Fibroblast of the conjunctiva (primary cell): ENCODE measurements at regions not wholly inside any gene's neighbourhood (a gene's known extent, or its start where the extent isn't known, plus 50 kb on each side); places are given as distances from the start of the nearest gene placed in this dataset.

ENCODE experiments used
- DNase-seq: peaks from one replicate; pipeline ENCODE4 v3.0.0-alpha.2; 2010; ENCODE audit warnings: low read depth

- no peak for DNase-seq
These were observed 160.9 kb upstream of the SLC30A5 start for GRCh38 chr5:68932830-68933434.

GRCh38 chr5:68942169-68942568 is 151.6 kb upstream of the SLC30A5 start:
- DNase-seq, result no peak

GRCh38 chr5:68946728-68947127 is 147.1 kb upstream of the SLC30A5 start:
- no peak for DNase-seq

DNA sequence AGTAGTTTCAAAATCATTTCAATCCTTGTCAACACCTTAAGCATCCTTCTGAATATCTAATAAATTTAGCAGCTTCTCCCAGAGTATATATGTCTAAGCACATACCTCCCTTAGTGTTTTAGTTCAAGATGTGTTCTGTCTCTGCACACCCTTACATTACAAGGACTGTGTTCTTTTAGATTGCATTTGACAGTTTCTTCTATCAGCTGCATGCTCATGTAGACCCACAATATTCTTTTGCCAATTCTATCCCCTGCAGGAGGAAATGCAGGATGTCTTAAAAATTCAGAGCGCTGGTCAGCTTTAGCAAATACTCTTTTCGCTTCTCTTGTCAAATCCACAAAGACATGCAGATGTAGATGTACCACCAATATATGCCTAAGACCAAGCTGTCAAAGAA is 145.8 kb upstream of the SLC30A5 start:
- no peak for DNase-seq

DNA sequence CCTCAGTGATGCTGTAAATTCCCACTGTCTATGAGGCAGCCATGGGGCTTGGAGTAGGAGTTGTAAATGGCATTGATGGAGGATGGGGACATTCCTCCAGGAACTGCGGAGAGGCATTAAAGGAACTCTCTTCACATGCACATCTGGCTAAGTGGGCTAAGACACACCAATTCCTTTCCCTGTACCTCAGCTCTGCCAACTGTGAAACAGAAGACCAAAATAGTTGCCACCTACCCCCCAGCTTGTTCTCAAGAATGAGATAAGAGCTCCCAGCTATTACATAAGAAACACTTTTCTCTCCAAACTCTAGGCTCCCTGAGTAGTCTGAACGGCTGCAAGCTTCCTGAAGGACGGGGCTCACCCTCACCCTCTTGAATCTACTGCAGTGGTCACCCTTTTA is 144.6 kb upstream of the SLC30A5 start:
- no peak for DNase-seq

DNA sequence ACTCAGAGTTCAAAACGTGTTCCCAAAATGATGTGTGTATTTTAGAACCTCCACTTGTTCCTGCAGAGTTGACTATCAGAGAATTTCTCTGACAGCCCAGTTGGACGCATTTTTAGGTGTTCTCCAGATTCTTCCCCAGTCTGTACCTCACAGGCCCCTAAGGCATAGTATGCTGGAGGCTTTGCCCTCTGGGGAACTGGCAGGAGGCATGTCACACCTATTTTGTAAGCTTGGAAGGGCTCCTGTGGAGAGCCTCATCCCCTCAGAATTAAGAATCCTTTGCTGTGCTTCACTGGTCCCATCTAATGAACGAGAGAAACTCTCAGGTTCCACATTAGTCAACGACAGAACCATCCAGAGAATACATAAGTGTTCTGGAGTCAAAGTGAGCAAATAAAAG is 144.1 kb upstream of the SLC30A5 start:
- DNase-seq, result no peak

DNA sequence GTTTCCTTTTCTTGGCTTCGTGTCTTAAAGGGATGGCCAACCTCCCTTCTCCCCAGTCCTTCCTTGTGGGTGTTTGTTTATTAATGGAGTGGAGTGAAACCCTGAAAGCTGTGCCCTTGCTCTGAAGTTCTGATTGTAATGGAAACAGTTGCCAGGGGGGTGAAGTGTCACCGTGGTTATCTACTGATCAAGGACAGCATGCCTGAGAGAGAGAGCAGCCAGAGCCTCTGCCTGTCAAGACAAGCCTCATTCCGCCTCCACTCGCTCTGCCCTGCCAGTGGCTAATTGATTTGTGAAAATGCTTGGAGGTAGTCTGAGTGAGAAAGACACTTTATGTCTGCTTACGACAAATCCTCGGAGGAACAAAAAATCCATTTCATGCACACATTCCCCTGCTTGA is 143.7 kb upstream of the SLC30A5 start:
- DNase-seq, result no peak

DNA sequence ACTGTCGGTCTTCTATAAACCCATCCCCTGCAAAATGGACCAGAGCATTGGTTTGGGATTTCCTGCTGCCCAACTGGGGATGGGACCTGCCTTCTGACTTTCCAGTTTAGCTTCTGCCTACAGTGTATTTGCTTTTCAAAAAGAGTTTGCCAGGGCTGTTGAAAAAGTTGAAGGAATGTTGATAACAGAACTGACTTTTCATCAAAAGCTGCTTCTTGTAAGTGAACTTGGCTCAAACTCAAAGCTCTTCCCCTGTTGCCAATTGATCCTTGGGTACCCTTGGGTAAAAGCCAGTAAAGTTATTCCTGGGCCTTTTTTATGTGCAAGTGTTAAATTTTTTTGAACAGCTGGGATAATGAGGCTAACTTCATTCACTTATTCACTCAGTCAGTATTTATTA is 142.9 kb upstream of the SLC30A5 start:
- no peak for DNase-seq

DNA sequence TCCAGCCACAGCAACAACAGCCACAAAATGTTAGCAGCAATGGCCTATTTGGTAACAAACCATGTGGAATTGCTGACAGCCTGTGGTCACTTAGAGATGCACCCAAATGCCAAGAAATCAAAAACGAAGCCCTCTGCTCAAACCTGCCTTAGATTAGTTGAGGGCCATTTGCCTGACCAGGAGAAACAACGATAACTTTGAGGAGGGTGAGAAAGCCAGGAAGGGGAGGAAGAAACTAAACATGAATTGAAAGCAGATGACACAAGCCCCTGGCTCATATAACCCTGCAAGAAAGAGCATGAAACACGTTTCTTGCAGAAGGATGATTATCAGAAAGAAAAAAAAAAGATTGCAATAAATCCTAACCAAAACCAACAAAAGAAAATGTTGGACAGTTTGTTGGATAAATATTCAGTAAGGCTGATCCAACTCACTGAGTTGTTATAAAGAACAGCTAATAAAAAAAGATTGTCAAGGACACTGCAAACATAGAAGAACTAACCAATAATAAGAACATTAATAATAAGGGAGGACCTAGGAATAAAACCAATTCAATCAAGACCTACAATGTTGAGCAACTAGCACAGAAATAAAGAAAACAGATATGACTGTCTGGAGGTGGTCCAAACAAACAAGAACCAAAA is 140.5 kb upstream of the SLC30A5 start:
- DNase-seq, result peak; percentile 5

DNA sequence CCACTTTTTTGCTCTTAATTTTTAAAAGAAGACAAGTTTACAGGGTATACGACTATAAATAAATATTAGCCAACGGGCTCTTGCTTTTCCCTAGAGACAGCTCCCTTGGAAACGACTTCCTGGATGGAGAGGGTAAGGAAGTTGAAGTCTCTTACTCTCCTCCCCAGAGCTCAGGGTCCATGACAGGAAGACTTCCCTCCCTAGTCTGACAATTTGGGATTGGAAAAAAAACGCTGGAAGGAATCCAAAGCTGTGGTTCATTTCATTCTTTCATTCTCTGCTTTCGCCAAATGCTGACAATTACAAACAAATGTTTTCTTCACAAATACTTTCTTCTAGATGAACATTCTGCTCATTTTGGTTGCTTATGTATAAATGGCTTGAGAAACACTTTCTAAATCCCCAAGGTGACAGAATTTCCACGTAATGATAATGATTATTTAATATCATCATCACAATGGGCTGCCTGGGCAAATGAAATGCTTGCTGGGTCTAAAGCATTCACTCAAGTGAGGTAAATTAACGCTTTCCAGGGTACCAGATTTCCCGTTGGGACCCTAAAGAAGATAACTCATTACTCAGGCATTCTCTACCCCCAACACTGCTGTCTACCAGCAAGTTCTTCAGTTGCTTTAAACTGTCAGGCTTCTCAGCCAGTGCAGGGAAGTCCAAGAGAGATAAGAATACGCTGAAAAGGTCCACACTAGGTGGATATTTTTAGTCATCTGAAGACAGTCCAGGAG is 139.8 kb upstream of the SLC30A5 start:
- peak; percentile 14 for DNase-seq

GRCh38 chr5:68954618-68954910 is 139.2 kb upstream of the SLC30A5 start:
- DNase-seq, result no peak

- no peak for DNase-seq
These were observed 136.2 kb upstream of the SLC30A5 start for GRCh38 chr5:68957591-68957990.

DNA sequence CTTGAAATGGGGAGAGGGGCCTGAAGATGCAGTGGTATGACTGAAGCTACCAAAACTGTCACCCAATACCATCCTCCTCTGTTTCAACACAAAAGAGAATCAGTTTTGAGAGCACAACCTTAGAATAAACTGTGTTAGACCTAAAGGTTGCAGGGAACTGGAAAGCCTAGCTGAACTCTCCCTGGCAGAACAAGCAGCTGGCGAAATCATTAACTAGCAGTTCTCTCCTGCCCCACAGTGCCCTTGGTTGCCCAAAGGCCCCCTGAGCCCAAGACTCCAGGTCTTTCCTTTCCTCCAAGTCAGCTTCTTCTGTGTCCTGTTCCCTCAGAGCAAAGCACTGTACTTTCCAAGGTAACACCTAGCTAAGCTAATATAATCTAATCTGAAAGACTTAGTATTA is 135.4 kb upstream of the SLC30A5 start:
- no peak for DNase-seq

- no peak for DNase-seq
These were observed 133.4 kb upstream of the SLC30A5 start for GRCh38 chr5:68960456-68960855.

- no peak for DNase-seq
These were observed 132.9 kb upstream of the SLC30A5 start for GRCh38 chr5:68960961-68961360.

DNA sequence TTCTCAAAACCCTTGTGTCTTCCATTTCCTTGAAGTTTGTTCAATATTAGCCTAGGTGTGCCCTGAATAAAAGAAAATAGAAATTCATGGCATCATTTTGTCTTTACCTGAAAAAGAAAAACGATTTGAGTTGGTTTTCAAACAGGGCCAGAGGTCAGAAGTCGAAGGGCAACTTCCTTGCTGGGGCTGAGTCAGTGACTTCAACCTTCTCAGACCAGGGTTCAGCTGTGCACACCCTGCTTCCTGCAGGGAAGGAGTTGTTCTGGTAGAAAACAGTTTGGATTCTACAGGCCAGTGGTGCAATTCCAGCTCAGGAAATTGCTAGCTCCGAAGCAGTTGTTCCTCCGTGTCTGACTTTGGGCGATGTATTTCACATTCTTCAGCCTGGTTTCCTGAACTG is 132.1 kb upstream of the SLC30A5 start:
- no peak for DNase-seq

DNA sequence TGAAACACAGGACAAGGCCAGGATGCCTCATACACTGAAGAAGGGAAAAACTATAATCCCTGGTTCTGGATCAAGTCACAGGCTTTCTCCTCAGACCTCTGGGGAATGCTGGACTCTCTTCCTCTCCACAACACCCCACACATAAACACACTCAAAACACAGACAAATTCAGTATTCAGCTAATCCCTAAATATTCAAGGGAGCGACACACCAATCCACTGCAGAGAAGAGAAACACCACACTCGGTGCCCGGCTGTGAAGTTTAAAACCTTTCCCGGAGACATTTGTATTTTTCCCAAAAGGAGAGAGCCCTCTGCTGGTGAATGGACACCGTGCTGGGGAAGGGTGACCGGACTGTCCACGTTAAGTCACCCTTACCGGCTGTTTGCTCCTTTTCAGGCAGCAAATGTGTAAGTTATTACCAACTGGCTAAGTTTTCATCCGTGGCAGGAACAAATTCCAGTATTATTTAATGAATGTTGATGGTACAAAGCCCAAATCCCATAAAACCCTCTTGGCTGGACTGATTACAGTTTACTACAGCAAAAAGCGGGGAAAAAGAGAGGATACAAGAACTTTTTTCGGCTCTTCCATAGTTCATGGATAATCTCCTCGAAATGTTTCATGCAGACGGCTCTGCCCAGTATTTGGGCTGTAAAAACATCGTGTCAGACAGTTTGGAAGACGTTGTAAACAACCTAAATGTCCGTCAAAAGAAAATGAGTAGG is 130.9 kb upstream of the SLC30A5 start:
- peak; percentile 43 for DNase-seq

- no peak for DNase-seq
These were observed 129.1 kb upstream of the SLC30A5 start for GRCh38 chr5:68964679-68965078.

DNA sequence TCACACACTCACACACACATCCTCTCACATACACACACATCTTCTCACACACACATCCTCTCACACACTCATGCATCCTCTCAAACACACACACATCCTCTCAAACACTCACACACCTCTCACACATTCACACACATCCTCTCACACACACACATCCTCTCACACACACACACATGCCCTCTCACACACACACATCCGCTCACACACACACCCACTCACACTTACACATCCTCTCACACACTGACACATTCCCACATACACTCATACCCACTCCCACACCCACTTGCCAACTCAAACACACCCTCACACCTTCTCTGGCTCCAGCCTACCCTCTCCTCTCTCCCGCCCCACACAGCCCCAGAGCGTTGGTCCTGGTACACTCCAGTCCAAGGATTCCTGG is 127.9 kb upstream of the SLC30A5 start:
- no peak for DNase-seq

- DNase-seq, result no peak
These were observed 127.2 kb upstream of the SLC30A5 start for GRCh38 chr5:68966596-68966995.

- DNase-seq, result no peak
These were observed 125.4 kb upstream of the SLC30A5 start for GRCh38 chr5:68968429-68968828.

DNA sequence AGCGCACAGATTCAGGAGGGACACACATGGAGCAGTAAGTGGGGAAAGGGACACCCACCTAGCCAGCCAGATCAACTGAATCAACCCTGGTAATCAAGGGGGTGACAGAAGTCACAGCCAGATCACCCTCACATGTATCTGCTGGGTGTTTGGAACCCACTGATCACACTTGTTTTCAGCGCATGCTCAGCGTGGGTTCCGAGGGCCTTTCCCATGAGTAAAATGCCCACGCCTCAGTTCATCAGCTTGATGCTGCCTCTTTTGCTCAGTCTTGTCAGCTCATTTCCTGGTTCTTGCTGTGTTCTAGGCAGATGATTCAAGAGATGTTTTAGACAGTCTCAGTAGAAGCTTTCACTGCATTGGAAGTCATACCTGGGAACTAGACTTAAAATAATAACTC is 123.2 kb upstream of the SLC30A5 start:
- no peak for DNase-seq

GRCh38 chr5:68973696-68974095 is 120.1 kb upstream of the SLC30A5 start:
- DNase-seq, result no peak
